ENCODE measurements at regions not wholly inside any gene's neighbourhood (a gene's known extent, or its start where the extent isn't known, plus 50 kb on each side); places are given as distances from the start of the nearest gene placed in this dataset.
"Not testable (repeated sequence)": the region's sequence is repeated elsewhere in the genome, so short reads cannot be mapped to it uniquely, and the experiment has no call there.

DNA sequence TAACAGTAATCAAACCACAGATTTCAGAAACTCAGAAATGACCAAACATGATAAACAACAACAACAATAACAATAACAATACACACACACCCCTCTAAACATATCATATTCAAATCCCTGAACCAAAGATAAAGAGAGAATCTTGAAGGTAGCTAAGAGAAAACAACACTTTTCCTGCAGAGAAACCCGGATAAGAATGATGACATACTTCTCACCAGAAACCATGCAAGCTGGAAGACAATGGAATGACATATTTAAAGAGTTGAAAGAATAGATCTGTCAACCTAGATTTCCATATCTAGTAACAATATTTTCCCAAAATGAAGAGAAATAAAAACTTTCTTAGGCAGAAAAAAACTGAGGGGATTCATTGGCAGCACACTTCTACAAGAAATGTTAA lies 138.1 kb downstream of the LIG4 start:
- no peak for DNase-seq (ENCODE audit: low spot score)

DNA sequence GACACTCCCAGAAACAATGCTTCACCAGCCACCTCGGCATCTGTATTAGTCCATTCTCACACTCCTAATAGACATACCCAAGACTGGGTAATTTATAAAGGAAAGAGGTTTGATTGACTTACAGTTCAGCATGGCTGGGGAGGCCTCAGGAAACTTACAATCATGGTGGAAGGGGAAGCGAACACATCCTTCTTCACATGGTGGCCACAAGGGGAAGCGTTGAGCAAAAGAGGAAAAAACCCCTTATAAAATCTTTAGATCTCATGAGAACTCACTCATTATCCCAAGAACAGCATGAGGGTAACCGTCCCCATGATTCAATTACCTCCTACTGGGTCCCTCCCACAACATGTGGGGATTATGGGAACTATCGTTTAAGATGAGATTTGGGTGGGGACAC lies 140.9 kb downstream of the LIG4 start:
- not testable (repeated sequence) for DNase-seq (ENCODE audit: low spot score)

DNA sequence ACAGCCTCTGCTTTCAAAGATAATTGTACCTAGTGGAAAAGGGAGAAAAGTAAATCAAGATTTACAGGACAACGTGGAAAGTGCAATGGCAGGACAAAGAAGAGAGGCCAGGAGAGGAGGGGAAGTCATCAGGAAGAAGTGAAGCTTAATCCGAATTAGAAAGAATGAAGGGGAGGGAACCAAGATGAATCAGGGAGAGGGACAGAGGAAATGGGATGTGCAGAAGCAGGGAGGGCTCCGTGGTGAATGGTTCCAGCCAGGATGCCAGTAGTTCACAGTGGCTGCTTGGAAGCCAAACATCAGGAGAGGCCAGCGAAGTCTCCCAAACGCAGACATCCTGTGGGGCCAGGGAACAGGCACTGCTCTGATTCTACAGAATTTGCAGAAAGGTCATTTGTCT lies 144.4 kb downstream of the LIG4 start:
- no peak for DNase-seq (ENCODE audit: low spot score)

DNA sequence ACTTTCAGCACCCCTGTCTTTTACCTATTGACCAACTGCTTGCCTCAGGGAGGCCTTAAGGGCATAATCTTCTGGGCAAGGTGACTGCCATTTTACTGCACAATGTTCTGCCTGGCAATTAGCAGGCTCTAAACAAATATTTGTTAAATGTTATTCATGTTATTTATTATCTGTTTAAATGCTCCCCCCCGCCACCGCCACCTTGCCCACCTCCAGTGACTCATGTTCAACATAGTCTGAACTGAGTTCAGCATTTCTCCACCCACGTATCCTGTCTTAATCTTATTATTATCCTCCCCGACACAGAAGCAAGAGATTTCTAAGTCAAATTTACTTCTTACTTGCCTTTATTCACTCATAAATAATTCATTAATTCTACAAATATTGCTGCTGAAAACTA lies 144.8 kb downstream of the LIG4 start:
- DNase-seq (ENCODE audit: low spot score), result no peak

DNA sequence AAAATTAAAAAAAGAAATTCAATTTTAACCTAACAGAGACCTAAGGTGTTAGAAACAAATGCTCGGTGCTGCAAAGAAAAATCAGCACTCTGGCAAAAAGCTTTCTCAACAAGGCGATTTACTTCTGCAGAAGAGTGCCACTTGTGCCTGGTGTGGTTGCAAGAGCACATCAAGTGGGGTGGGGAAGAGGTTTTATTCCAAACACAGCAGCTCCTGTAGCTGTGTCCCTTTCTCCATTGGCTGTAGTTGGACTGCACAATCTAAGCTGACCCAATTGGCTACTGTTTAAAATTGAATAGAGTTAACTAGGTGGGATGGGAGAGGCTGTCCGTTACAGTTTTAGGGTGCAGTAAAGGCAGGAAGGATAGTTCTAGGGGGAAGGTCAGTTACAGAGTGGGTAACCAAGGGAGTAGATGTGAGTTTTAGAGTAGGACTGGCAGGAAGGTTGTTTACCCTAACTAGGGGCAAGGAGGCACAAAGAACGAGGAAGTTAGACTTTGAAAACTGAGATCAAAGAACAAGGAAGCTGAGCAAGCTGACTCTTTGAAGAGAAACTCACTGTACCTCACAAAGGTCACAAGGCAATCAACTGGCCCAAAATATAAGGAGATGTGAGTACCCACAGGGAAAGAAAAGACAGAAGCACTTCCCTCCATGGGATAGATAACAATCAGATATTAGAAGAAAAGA lies 145.7 kb downstream of the LIG4 start:
- DNase-seq (ENCODE audit: low spot score), result no peak

DNA sequence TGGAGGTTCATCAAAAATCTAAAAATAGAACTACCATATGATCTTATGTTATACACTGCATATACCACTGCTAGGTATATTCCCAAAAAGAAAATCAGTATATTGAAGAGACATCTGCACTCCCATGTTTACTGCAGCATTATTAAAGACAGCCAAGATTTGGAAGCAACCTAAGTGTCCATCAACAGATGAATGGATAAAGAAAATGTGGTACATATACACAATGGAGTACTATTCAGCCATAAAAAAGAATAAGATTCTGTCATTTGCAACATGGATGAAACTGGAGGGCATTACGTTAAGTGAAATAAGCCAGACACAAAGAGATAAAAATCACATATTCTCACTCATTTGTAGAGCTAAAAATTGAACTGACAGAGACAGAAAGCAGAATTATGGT lies 151.0 kb downstream of the LIG4 start:
- not testable (repeated sequence) for DNase-seq (ENCODE audit: low spot score)

DNA sequence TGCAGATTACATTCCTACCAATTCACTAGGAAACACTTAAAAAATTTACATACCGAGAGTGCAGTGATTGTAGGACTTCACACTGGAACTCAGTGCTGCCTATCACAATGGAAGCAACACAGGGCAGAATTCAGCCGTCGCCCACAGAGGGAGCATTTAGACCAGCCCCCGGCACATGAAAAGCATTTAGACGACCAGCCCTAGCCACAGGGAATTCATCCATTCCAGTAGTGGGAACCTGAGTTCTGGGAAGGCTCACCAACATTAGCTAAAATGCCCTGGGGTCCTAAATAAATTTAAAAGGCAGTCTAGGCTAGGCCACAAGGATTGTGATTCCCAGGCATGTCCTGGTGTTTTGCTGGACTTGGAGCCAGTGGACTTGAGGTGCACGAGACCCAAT lies 155.2 kb downstream of the LIG4 start:
- DNase-seq (ENCODE audit: low spot score), result no peak

DNA sequence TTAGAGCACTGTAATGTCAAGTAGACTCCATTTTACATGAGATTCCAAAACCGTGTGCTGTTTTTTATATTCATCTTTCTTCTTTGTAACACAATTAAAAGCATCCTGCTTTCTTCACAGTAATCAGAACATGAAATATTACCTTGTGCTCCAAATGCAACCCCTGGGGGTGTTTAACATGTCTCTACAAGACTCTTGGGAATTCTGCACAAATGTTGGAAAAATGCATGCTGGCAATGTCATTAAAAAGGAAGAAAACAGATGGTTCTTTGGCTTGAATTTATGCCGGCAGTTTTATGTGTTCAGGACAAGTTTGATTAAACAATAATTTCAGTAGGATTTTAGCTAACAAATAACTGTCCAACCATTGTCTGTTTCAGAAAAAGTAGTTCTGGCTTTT lies 159.1 kb downstream of the LIG4 start:
- DNase-seq (ENCODE audit: low spot score), result no peak

DNA sequence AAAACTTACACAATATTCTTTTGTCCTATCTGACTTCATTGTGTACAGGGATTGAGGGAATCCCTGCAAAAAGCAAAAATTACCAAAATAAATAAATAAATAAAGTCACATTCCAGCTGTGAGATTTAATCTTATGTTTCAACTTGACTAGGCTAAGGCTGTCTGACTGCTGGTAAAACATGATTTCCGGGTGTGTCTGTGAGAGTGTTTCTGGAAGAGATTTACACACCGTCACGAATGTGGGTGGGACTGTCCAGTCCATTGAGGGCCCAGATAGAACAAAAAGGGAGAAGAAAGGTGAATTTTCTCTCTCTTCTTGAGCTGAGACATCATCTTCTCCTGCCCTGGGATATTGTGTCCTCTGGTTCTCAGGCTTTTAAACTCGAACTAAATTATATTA lies 166.1 kb downstream of the LIG4 start:
- no peak for DNase-seq (ENCODE audit: low spot score)

DNA sequence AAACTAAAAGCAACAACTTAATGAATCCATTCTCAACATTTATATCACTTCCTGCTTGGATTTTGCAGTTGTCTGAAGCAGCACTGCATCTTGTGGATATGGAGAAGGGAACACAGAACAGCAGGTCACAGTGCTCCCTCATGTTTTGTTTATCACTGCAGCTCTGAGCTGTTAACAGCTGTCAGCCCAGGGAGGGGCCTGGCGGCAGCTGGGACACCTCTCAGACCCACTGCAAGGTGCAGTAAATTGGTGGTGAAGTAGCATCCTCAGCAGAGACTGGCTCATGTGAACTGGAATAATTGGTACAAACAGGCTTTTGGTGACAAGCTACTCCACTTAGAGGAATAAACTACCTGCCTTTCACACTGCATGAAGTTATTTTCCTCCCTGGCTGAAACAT lies 170.4 kb downstream of the LIG4 start:
- DNase-seq (ENCODE audit: low spot score), result no peak

DNA sequence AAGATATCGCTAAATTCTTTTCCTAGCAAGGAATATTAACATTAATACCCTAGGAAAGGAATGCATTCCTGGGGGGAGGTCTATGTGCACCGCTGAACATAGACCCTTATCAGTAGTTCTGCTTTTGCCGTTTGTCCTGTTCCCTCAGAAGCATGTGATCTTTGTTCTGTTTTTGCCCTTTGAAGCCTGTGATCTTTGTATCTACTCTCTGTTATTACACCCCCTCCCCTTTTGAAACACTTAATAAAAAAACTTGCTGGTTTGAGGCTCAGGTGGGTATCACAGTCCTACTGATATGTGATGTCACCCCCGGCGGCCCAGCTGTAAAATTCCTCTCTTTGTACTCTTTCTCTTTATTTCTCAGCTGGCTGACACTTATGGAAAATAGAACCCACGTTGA lies 172.5 kb downstream of the LIG4 start:
- DNase-seq (ENCODE audit: low spot score), result not testable (repeated sequence)

DNA sequence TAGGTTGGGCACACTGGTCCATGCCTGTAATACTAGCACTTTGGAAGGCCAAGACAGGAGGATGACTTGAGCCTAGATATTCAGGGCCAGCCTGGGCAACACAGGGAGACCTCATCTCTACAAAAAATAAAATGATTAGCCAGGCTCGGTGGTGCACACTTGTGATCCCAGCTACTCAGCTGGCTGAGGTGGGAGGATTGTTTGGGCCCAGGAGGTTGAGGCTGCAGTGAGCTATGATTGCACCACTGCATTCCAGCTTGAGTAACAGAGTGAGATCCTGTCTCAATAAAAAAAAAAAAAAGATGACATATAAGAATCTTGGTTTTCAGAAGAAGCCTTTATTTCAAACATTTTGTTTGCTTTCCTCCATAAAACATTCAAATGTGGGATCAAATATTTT lies 178.0 kb downstream of the LIG4 start:
- no peak for DNase-seq (ENCODE audit: low spot score)

DNA sequence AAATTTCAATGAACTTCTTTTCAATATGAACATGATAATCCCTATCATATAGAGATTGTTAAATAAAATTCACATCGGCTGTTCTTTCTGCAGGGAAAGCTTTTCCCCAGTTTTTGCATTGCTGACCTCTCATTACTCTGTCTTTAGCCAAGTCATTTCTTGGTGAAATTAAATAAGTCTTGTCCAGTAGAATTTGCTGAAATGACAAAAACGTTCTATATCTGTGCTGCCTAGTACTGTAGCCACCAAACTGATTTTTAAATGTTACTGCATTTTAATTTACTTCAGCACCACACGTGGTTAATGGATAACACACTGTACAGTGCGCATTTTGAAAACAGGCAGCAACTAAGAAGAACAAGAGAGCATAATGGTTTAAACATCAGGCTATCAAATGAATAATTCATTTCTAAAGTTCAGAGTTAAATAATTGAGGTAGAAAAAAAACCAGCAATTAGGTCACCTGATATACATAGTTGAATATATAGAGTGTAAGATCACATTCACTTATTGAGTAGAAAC lies 178.9 kb downstream of the LIG4 start:
- DNase-seq (ENCODE audit: low spot score), result no peak

DNA sequence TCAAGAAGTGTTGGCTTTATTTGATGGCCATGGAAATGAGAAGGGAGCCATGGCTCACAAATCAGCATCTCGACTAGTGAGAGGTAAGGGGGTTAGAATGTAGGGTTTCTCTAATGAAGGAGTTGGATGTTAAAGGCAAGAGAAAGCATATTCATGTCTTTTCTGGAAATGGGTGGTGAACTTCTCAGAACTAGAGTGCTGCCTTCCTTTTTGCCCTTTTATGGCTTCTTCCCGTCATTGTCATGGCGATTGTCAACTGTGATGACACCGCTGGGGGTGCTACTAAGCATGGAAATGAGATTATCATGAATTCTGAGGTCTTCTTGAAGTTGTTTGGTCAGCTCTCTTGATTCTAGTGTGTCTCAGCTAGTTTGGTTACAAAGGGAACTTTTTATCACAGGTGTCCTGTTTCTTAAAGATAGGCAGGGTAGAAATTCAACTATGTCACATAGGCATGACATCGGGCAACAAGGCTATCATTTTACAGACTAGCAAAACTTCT lies 180.4 kb downstream of the LIG4 start:
- DNase-seq (ENCODE audit: low spot score), result no peak

DNA sequence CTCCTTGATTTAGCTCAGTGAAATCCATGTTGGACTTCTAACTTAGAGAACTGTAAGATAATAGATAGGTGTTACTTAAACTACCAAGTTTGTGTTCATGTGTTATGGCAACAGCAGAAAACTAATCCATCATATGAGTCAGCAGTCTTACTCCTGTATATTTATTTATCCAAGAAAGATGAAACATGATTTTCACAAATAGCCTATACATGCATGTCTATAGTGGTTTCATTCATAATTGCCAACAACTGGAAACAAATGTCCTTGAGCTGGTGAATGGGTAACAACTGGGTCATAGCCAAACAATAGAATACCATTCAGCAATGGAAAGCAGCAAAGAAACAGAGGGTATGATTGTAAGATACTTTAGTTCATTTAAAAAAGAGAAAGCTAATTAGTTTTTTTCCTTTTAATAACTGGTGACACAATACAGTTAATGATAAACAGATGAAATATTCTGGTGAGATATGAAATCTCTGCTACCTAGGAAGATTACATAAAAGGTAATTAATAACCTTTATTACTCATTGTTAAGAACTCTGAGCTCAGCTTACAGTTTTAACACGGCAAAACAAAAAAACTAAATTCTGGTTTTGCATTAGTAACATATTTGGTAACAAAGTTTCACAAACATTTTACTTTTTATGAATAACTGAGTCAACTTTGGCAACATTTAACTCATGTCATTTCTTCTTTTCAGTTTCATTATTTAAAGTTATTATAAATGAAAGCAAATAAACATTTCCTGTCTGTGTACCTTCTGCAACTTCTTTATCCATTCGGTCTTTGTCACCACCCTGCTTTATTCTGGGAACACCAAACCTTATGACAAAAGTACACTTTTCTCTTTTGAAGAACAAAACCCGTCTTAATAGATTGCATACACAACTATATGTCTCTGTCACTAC lies 181.3 kb downstream of the LIG4 start:
- peak; percentile 4 for DNase-seq (ENCODE audit: low spot score)

DNA sequence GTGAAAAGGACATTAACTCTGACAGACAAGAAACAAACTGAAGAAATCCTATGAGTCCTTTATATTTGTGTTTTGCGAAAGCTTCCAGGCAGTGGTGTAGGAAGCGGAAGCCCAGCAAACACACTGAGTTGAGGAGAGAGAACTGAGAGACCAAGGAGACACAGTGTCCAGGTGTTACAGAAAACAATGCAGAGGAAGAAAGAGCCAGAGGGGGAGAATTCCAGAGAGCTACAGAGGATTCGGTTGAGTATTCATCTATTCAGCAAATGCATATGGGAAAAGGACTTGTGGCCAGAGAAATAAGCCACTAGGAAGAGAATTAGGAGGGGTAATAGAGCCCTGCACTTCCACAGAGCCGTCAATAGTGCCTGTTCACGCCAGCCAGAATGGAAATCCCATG lies 183.5 kb downstream of the LIG4 start:
- no peak for DNase-seq (ENCODE audit: low spot score)

DNA sequence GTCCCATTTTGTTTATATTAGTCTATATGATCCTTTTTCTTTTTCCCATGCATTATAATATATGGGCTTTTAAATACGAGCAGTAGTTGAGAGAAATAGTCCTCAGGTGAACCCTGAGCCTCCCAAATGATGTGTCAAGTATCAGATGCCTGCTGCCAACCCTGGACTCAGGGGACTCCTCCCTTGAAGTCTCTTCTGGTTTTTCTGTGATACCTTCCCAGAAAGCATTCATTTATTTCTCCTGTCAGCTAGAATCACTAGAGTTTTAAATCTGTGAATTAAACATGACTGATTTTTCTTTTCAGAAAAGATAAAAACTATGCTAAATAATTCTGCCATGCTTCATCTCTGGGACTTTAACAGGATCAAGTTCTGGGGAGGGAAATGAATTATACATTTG lies 184.6 kb downstream of the LIG4 start:
- no peak for DNase-seq (ENCODE audit: low spot score)

DNA sequence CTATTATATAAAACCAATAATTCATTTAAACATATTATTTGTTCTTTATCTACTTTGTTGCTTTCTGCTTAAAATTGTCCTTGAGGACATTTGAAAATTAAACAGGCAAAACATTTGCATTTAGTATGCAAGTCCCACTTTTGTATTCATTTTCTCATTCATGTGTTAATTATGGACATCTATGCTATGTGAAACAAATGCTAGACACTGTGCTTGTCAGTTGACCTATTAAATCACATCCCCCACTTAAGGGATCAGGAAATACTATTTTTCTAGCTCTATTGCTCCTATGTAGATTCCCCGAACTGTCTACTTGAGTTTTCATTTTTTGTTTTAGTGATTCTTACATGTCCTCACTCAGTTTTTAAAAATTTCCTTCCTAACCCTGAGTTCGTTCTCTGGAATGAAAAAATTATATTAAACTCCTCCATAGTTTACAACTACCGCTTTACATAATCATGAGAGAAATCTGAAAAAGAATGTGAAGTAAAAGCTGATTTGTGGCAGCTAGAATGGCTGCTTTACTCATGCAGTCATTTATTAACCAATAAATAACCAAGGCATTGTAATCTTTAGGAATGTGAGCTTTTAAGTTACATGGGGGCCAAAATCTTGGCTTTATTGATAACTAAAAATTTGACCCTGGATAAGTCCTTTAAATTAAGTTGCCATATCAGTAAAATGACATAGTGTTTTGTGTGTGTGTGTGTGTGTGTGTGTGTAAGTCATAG lies 188.5 kb downstream of the LIG4 start:
- DNase-seq (ENCODE audit: low spot score), result no peak

DNA sequence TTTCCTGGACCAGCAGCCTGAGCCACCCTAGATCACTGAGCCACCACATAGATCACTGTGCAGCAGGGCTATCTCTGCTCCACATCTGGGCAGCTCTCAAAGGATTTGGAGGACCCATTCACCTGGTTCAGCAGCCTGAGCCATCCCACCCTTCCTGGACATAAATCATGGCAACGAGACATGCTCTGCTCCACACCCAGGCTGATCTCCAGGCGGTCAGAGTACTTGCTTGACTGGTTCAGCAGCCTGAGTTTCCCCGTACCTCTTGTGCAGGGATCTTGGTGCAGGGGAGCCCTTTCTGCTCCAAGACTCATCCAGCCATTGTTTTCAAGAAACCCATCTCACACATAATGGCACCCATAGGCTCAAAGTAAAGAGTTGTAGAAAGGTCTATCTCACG lies 195.3 kb downstream of the LIG4 start:
- DNase-seq (ENCODE audit: low spot score), result no peak

DNA sequence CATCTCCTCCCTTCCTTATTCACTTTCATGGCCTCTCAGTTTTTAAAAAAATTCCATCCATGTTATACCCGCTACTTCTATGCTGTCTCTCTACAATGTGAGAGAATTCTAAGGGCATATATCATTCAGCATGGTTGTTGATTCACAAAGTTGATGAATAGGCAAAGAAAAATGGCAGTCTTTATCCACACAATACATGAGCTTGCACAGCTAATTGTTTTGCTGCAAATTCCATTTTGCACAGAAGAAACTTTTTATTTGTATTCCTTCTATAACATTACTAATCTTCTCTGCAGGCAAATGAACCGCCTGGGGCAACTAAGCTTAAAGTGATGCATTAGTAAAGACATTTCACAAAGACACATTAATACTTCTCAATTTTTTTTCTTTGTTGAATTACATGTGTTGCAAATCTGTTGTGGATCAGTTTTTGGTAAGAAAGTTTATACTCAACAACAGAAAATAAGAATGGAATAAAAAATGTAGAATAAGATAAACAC lies 196.9 kb downstream of the LIG4 start:
- DNase-seq (ENCODE audit: low spot score), result no peak

DNA sequence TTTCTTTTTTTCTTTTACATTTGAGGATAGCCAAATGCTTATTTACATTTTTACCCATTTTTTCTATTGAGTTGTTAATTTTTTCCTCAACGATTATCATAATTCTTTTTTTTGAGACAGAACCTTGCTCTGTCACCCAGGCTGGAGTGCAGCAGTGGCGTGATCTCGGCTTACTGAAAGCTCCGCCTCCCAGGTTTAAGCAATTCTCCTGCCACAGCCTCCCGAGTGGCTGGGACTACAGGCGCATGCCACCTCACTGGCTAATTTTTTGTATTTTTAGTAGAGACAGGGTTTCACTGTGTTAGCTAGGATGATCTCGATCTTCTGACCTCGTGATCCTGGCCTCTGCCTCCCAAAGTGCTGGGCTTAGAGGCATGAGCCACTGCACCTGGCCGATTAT lies 208.7 kb downstream of the LIG4 start:
- DNase-seq (ENCODE audit: low spot score), result no peak

DNA sequence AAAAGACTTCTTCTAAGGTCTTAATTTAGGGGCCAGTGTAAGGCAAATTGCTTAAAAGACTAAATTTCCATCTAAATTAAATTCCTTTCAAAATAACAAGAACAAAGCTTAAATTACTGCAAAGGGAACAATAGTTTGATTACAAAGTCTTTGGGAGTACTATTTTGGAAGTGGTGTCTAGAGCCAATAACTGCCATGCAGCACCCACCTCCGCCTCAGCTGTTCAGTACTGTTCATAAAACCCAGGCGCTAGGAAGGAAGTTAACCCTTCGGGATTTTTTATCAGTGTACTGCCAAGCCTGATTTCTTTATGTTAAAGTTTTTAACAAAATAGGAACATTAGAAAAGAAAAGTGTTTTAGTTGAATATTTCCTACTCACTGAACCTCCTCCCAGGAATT lies 210.1 kb downstream of the LIG4 start:
- no peak for DNase-seq (ENCODE audit: low spot score)
